ENCODE measurements at regions not wholly inside any gene's neighbourhood (a gene's known extent, or its start where the extent isn't known, plus 50 kb on each side); places are given as distances from the start of the nearest gene placed in this dataset.

DNA sequence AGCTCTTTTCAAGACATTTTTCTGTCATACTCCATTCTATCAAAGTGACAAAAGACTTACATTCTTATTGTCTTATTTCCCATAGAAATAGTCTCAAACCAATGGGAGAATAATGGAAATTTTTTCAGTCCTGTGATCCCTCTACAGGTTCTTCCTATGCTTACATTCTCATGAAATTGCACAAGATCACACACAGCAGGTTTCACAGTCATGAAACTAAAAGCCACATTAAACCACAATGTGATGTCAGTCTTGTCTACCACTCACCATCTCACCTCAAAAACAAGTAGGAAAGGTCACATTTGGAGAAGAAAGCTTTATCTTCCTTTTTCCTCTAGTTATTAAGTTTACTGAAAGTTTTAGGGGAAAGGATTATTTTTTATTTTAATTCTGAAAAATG lies 161.0 kb upstream of the RORA start:
- TF ChIP-seq CTCF (IDR thresholded peaks at IDR 0.05; ENCODE audit: borderline replicate concordance, extremely low read depth, low read length, poor library complexity, severe bottlenecking) (no peak), EZH2 (IDR thresholded peaks at IDR 0.05; ENCODE audit: borderline replicate concordance, low read depth, low read length, severe bottlenecking) (no peak)
